CD4-positive, alpha-beta T cell treated with Interleukin-12 subunit alpha and Interleukin-12 subunit beta, for 1 hour (primary cell): ENCODE measurements at regions not wholly inside any gene's neighbourhood (a gene's known extent, or its start where the extent isn't known, plus 50 kb on each side); places are given as distances from the start of the nearest gene placed in this dataset.

Experiments used
- DNase-seq: peaks from one replicate; pipeline ENCODE4 v3.0.0-alpha.2; 2020

- no peak for DNase-seq
Measured at GRCh38 chr4:159503236-159504008, 400.5 kb downstream of the RAPGEF2 start.

GRCh38 chr4:159504684-159505083 lies 401.8 kb downstream of the RAPGEF2 start:
- DNase-seq: no peak

- no peak for DNase-seq
Measured at GRCh38 chr4:159505266-159505975, 402.5 kb downstream of the RAPGEF2 start.

- DNase-seq: no peak
Measured at GRCh38 chr4:159506801-159507517, 404.1 kb downstream of the RAPGEF2 start.

DNA sequence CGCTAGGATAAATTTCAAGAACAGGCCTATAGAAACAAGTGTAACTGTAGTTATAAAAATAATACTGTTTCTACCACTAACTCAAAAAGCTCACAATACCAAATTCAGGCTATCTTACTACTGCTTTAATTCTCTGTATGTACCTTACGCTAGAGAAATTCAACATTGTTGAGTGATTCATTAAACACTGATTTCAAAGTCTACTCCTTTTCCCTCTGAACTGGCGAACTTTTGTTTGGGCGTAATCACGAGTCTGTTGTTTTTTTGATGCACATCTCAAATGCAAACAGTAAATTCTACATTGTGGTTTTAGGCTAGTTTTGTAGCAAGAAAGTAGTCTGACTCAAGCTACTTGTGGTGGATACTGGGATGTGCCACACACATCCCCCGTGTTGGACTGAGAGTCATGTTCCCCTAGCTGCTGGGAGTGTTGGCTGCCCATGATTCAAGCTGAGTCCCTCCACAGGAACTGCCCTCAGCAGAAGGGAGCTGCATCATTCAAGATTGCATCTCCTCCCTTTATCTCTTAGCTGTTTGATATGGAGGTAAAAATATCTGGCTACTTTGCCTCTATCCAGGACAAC lies 406.1 kb downstream of the RAPGEF2 start:
- no peak for DNase-seq

DNA sequence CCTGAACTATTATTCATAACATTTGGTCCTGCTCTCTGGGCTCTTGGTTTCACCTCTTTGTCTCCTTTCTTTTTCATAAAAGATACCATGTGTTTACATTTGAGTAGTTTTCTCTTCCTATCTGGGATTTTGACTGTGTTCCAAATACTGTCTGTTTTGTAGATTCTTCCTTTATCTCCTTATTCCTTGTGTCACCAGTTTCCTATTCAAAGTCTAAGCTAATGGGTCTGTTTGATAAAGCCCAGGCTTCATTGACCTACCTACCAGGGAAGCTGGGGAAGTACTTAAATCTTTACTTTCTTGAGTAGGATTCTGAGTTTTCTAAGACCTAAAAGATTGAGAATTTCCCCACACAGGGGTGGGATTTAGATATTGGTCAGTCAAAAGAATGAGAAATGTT lies 409.5 kb downstream of the RAPGEF2 start:
- no peak for DNase-seq

GRCh38 chr4:159515314-159516025 lies 412.6 kb downstream of the RAPGEF2 start:
- DNase-seq: no peak

DNA sequence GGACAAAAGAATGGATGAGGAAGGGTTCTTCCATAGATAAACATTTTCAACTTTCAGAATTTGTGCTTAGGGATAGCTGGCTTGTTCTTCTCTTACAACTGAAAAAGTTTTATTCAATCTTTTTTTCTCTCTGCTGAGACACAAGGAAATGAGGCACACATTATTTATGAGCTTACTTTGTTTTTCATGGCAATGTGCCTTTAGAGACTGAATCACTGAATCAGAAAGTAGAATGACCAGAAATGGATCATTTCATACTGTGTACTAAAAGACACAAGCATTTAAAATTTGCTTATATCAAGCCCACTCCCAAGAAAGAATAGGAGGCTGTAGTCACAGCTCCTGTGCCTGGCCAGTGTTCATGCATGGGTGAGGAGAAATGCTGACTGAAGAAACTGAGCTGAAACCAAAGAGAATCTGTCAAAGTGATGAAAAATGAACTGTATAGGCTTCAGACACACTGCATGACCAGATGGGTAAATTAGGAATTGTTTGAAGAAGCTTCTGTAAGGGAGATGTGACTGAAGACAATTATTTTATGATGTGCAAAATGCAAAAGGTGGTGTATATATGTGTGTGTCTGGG lies 413.8 kb downstream of the RAPGEF2 start:
- DNase-seq: no peak

DNA sequence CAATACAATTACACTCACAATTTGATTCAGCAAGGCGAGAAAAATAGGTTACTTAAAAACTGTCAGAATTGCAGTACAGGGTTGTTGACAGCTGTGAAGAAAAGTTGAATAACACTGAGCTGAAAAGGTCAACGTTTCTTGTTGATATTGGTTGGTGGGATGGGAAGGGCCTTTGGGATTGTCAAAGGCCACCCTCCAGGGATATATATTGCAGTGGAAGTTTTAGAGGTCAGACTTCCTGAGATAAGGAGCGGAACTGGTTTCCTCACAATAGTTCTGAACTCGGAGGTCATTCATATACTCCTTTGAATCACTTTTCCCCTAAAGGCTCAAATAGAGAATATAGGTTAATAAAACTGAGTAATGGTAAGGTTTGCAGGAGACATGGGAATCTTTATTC lies 417.2 kb downstream of the RAPGEF2 start:
- no peak for DNase-seq

DNA sequence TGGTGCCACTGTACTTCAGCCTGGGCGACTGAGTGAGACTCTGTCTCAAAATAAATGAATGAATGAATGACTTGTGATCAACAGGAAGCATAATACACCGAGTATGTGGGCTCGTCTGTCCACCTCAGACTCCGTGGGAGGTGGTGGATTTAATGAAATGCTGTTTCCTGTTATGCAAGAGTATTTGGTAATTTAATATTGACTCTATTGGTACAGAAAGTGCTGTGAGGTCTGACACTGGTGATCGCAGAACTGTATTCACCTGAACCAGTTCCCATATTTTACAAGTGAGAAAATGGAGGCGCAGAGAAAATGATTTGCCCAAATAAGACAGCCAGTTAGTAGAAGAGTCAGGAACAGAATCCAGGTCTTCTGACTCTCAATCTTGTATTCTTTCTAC lies 423.3 kb downstream of the RAPGEF2 start:
- DNase-seq: no peak

GRCh38 chr4:159534655-159535054 lies 431.8 kb downstream of the RAPGEF2 start:
- DNase-seq: no peak

GRCh38 chr4:159538556-159538955 lies 435.7 kb downstream of the RAPGEF2 start:
- DNase-seq: no peak

DNA sequence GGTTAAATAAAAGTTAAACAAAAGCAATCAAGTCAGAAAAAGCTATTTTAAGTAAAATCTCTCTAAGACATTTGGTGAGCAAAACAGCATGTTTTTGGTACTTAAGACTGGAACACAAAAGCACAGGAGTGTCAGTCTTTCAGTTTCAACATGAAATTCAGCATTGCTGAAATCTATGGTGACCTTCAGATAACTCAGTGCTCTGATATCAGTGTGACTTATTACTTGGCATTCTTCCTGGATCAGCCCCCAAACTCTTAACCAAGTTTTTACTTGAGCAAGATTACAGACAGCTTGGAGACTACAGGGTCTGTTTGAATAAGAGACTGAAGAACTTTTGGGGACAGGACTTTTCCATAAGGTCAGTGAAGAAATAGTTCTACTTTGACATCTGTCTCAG lies 437.2 kb downstream of the RAPGEF2 start:
- DNase-seq: no peak

DNA sequence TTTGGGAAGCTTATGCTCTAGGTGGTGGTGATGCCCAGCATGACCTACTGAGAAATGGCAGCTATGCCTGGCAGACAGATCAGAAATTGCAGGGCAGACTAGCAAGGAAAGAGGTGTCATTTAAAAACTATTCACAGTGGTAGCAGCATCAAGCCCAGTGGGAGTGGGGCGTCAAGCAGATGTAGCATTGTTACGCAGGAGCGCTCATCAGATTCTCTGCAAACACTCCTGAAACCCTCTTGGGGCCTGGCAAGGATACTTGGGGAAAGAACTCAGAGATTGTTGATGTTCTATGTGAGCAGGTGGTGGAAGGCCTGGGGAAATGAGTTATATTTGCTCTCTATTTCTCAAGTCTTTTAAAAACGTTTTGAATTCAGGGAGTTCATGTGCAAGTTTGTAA lies 437.6 kb downstream of the RAPGEF2 start:
- no peak for DNase-seq

DNA sequence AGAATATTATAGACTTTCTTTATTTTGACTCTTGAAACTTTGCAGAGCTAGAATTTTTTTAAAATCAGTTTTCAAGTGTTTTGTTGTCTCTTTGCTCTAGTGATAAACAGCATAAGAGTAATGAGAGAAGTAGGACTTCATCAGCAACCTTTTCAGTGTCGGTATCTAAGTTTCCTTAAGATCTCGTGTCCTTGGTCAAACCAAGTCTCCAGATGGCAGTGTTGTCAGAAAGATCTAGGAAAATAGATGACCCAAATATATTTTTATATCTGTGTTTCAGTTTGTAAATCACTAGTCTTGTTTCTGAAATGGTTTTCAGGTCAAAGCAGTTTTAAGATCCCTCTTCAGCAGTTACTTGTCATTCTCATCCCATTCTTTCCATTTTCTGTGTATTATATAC lies 438.3 kb downstream of the RAPGEF2 start:
- no peak for DNase-seq

DNA sequence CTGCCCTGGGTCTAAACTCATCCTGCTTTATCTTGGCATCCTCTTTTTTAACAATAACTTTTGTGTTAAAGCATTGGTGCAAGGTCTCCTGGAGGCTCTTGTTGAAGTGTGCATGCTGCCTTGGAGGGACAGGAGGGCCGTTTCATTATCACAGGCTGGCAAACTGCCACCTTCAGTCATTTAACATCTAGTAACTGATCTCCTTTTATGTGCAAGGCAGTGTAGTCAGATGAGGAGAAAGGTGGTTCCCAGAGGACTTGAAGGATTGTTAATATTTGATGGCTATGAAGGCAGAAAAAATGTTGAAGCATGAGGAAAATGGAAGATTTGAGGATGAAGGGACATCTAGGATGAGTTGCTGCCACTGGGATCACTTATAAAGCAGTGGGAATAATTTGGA lies 439.4 kb downstream of the RAPGEF2 start:
- no peak for DNase-seq

DNA sequence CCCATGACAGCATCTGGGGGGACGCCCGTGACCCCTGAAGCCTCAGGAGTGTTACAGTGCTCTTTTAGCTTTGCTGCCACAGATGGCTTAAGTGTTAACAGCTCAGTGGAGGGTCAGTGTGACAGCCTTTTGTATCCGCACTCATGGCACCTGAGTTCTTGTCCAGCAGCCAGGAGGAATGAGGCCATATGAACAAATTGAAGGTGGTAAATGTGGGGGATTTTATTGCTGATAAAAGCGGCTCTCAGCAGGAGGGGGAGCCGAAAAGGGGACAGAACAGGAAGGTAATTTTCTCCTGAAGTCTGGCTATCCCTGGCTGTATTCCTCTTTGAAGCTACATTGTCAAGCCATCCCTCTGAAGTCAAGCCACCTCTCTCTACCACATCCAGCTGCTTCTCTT lies 441.0 kb downstream of the RAPGEF2 start:
- no peak for DNase-seq

DNA sequence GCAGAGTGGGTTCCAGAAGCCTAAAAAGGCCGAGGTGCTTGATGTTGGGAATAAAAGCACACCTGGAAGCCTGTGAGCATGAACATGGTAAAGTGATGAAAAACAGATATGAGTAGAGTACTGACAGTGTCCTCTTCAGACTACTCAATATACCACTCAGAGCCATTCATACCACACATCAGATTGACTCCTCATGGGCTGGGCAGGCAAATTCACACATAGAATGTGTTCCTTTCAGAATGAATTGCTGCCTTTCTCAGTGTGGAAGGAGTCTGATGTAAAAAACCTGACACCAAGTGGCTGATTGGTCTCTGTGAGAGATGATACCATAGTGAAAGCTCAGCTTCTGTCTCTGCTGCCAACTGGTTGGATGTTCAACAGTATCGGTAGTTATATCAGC lies 442.7 kb downstream of the RAPGEF2 start:
- no peak for DNase-seq

DNA sequence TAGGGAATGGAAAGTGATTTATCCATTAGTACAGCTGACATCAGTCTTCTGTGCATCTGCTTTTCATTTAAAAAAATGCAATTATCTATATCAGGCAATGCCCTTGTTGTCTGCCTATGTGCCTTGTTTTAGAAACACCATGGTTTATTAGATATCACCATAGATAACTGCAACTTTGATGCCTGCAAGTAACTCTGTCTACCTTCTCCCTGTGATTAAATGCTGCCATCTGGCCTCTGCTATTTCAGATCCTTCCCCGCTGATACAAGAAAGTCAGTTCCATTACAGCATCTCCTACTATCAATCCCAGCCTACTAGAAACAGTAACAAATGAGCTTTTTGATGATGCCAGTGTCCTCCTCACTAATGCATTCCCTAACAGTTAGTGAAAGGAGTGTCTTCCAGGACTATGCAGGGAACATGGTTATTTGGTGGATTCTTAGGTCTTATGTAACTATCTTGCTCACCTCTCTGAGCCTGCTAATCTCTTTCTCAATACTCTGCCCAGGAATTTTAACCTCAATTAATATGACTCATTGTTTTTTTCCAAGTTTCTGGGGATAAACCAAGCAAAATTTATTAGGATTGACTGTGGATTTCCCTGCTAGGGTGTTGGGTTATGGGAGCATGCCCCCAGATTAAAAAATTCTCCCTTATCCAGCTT lies 444.9 kb downstream of the RAPGEF2 start:
- no peak for DNase-seq

- DNase-seq: no peak
Measured at GRCh38 chr4:159549098-159549518, 446.2 kb downstream of the RAPGEF2 start.

- DNase-seq: no peak
Measured at GRCh38 chr4:159551281-159551680, 448.4 kb downstream of the RAPGEF2 start.
